NCI-H1930 (cell line): ENCODE measurements at regions not wholly inside any gene's neighbourhood (a gene's known extent, or its start where the extent isn't known, plus 50 kb on each side); places are given as distances from the start of the nearest gene placed in this dataset.

ENCODE experiments used
- DNase-seq, 2 experiments: peaks; one replicate each; lab custom pipeline; 2025; lab: John Stamatoyannopoulos, UW

GRCh38 chr1:87926921-87927320 lies 598.2 kb downstream of the LMO4 start:
- DNase-seq, result no peak

GRCh38 chr1:87927391-87928280 lies 599.0 kb downstream of the LMO4 start:
- DNase-seq, result no peak

GRCh38 chr1:87928623-87929022 lies 599.9 kb downstream of the LMO4 start:
- DNase-seq, result no peak

DNA sequence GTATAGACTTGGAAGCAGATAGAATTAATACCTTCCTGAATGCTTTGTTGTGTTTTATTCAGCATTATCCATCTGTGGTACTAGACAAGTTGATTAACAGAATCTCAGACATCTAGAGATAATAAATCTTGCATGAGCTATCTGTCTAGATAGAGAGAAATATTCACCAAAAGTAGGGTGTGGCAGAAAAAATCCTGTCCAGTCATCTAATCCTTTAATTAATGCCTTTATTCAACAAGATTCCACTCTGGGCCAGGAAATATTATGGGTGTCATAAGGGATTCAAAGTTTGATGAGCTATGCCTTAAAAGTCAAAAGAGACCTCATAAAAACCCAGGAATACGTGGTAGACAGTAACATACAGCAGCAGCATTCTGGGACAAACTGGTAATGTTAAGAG lies 601.2 kb downstream of the LMO4 start:
- no peak for DNase-seq

- DNase-seq, result no peak
Observed at GRCh38 chr1:87930796-87931195, 602.1 kb downstream of the LMO4 start.

GRCh38 chr1:87933171-87933570 lies 604.5 kb downstream of the LMO4 start:
- DNase-seq, result no peak

DNA sequence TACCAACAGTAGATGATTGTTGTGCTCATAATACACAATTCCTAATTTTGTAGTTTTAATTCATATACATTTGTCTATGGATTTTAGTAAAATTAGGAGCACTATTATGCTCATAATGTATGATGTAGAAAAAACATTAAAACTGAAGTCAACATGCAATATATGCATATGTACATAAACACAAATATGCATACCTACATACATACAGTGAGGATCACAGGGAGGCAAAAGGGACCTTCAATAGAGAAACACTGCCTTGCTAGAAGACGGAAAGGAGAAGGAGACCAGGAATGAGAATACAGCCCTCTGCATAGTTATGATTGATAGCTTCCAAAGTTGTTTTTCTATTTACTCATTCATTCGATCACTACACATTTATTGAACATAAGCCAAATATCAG lies 606.5 kb downstream of the LMO4 start:
- DNase-seq, result no peak

- no peak for DNase-seq
Observed at GRCh38 chr1:87937831-87938395, 609.2 kb downstream of the LMO4 start.

DNA sequence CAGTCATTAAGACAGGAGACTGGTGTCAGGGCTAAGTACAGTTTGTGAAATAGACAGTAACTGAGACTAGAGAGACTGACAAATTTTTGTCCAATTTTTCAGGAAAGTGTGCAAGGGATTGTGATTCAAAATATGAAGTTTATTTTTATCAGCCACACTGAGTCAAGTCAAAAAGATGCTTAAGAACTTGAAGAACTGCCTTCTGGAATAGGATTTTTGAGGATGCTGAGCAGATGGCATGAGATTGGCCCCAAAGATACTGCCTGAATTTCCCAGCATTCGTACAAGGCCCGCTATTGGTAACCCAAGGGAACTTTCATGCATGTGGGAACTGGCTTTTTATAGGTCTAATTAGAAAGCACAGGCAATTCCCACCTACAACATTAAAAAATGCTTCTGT lies 610.0 kb downstream of the LMO4 start:
- DNase-seq, result no peak

GRCh38 chr1:87939444-87939843 lies 610.8 kb downstream of the LMO4 start:
- no peak for DNase-seq

DNA sequence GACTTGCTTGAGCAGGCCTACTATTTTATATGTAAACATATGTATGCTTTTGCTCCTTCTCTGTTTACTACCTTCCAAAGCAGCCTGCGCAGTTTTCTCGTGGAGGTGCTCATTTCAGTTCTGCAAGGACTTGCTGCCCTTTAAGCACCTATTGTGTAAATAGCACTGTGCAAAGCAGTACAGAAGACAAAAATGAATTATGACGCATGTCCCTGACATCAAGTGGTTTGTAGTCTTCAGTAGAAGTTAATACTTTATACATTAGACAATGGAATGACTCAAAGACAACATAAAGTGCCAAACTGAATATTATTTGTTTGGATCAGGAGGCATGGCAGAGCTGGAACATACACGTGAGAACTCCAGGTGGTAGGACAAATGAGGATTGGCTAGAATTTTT lies 611.7 kb downstream of the LMO4 start:
- DNase-seq, result no peak

DNA sequence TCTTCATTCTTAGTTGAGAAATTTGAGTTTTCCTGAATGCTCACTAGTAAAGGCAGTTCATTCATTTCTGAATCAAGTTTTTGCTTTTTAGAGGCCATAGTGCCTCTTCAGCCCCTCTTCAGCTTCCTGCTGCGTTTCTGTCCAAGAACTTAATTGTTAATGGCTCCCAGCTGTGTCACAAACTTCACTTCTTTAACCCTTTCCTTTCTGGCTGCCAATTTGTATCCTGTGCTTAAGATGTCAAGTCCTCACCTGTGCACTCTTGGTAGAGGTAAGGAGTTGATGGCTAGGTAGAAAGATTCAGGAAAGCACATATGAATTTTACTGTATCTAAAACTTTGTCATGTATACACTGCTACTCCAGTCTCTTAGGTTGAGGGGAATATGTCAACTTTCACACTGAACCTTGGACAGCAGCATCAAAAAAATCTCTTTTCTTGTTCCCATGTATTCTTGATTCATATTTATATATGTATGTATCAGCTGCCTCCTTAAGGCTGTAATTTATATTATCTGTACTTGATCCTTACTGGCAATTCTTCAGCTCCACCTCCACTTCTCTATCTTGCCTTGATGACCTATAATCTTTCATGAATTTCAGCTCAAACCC lies 612.8 kb downstream of the LMO4 start:
- no peak for DNase-seq

GRCh38 chr1:87942165-87942564 lies 613.5 kb downstream of the LMO4 start:
- no peak for DNase-seq

DNA sequence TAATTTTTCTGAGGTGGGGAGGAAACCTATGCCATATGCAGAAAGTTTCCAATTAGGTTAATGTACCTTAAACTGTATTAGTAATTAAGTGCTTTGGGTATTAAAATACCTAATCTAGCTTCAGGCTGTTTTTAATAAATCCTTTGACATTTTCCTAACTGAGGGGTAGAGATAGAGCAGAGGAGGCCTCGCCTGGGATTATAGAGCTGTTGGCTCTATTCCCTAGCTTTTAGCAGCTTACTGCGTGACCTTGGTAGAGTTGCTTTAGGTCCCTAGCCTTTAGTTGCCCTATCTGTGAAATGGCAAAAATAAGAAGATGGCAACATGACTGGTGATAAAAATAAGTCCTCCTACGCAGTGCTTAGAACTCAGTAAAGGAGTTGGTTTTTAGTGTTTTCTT lies 621.0 kb downstream of the LMO4 start:
- DNase-seq, result no peak

DNA sequence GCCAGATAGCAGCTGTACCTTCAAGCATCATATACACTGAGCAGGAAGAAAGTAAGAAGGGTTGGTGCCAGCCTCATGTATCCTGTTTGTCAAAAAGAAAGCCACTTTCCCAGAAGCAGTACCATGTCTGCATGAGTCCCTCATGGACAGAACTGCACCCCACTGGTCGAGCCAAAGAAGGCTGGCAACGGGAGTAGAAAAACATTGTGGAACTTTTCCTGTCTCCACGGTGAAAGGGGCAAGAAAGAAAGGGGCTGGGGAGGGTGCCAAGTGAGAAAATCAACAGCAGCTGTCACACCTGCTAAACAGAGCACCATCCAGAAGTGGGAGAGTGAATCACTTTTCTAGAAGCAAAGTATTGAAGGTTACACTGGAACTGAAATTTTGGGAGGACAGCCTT lies 621.7 kb downstream of the LMO4 start:
- DNase-seq, result no peak

DNA sequence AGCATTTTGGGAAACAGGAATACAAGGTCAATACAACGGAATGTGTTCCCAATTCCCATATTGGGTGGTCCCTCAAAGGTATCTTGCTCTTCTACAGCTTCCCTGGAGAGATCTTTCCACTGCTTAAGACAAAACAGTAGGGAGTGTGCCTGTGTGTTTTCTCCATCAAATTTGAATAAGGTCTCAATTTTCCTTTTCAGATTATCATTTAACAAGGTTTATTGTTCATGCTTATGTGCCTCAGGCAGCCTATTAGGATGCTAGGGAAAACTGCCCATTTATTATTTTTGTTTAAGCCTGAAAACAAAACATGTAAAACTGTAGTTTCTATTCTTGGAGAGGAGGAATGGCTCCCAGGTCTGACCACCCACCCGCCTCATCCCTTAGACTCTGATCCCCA lies 622.7 kb downstream of the LMO4 start:
- no peak for DNase-seq

- DNase-seq, result no peak
Observed at GRCh38 chr1:87951852-87952251, 623.2 kb downstream of the LMO4 start.

GRCh38 chr1:87953121-87953520 lies 624.4 kb downstream of the LMO4 start:
- DNase-seq, result no peak

- DNase-seq, result peak; percentile 19 to 41
Observed at GRCh38 chr1:87953732-87954344, 625.2 kb downstream of the LMO4 start.

GRCh38 chr1:87955038-87955437 lies 626.4 kb downstream of the LMO4 start:
- no peak for DNase-seq

GRCh38 chr1:87956072-87956471 lies 627.4 kb downstream of the LMO4 start:
- DNase-seq, result no peak

DNA sequence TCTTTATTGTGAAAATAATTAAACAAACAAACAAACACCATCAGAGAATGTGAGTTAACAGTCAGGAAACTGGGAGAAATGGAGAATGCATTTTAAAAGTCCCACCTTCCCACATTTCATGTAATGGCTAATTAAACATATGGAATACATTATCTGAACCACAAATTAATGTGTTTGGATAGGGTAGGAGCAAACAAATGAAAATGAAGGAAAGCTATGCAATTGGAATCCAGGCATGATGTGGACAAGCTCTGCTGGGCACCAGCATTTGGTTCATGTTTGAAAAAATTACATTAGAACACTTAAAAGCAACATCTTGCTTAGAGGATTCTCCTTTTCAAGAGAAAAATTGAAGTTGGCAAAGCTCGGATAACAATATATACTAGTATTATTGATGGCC lies 628.1 kb downstream of the LMO4 start:
- no peak for DNase-seq

GRCh38 chr1:87957331-87957730 lies 628.7 kb downstream of the LMO4 start:
- no peak for DNase-seq
